Spleen (tissue), 11 donors: ENCODE measurements at regions not wholly inside any gene's neighbourhood (a gene's known extent, or its start where the extent isn't known, plus 50 kb on each side); places are given as distances from the start of the nearest gene placed in this dataset.

ENCODE experiments used
- DNase-seq: peaks from one replicate; pipeline ENCODE4 v3.0.0-alpha.2; 2020
- H3K27ac ChIP-seq, 8 donors: fragments of 200-600 bp; sonication (generic) in 7 of 8; 1 replicate in 4 of 8; 2 replicates in 4 of 8; pipeline versions ENCODE4 v1.5.0 to v1.8.0; 2016 to 2021; ENCODE audit warnings: inconsistent platforms in 4 of 8, mild to moderate bottlenecking in 4 of 8, moderate library complexity in 1 of 8
- H3K27me3 ChIP-seq, 7 donors: fragments of 200-600 bp; sonication (generic) in 6 of 7; replicated peaks in 1 of 7; 1 replicate in 4 of 7; 2 replicates in 3 of 7; pipeline versions ENCODE4 v1.5.0 to v1.8.0; 2016 to 2021; ENCODE audit warnings: inconsistent platforms in 3 of 7, mild to moderate bottlenecking in 1 of 7
- H3K36me3 ChIP-seq, 6 donors: fragments of 200-600 bp; sonication (generic) in 5 of 6; 1 replicate in 4 of 6; 2 replicates in 2 of 6; pipeline versions ENCODE4 v1.5.0 to v1.8.0; 2016 to 2021; ENCODE audit warnings: inconsistent platforms in 2 of 6
- H3K4me1 ChIP-seq, 6 donors: fragments of 200-600 bp; sonication (generic) in 5 of 6; 1 replicate in 3 of 6; 2 replicates in 3 of 6; pipeline versions ENCODE4 v1.5.0 to v1.8.0; 2016 to 2021; ENCODE audit warnings: inconsistent platforms in 3 of 6
- H3K4me3 ChIP-seq, 8 donors: fragments of 200-600 bp; sonication (generic) in 7 of 8; 1 replicate in 4 of 8; 2 replicates in 4 of 8; pipeline versions ENCODE4 v1.5.0 to v1.8.0; 2016 to 2021; ENCODE audit warnings: inconsistent platforms in 4 of 8, mild to moderate bottlenecking in 4 of 8, moderate library complexity in 2 of 8
- H3K9me3 ChIP-seq, 8 donors: fragments of 200-600 bp; sonication (generic) in 7 of 8; 1 replicate in 4 of 8; 2 replicates in 4 of 8; pipeline versions ENCODE4 v1.5.0 to v1.8.0; 2016 to 2021; ENCODE audit warnings: inconsistent platforms in 4 of 8
- POLR2A ChIP-seq, 3 donors: fragments of 450-650 bp; IDR thresholded peaks; one replicate each; pipeline ENCODE4 v1.5.1; 2017; ENCODE audit warnings: antibody characterized with exemption in 3 of 3, mild to moderate bottlenecking in 1 of 3
- POLR2AphosphoS5 ChIP-seq, 3 donors: sonication (generic); formaldehyde crosslinking; IDR thresholded peaks; one replicate each; pipeline ENCODE4 v1.5.1; 2017; ENCODE audit warnings: antibody characterized with exemption in 3 of 3
- WGBS, 5 donors: extraction: QIAGEN DNeasy Blood & Tissue Kit in 3 of 5; methylation state at CpG; one replicate each; pipeline versions ENCODE4 v1.1.5 to v1.1.7; 2013 to 2018; 5-methylcytosine and 5-hydroxymethylcytosine counted together
- intact Hi-C: fragments of 100-400 bp; cut with DNase I; formaldehyde crosslinking; loops from one replicate; pipeline ENCODE4 v1.15.0; 2023; ENCODE audit warnings: low total_unique reads
- TF ChIP-seq, protein P1 (sequence below), 11 experiments: fragments of 200-600 bp in 7 of 11; fragments of 450-650 bp in 4 of 11; sonication (generic) in 4 of 11; IDR thresholded peaks in 8 of 11; conservative IDR thresholded peaks in 3 of 11; 1 replicate in 7 of 11; 2 replicates in 4 of 11; pipeline versions ENCODE4 v1.4.0 to v1.8.0; 2016 to 2021; ENCODE audit warnings: antibody characterized with exemption in 11 of 11, inconsistent platforms in 4 of 11, mild to moderate bottlenecking in 1 of 11
- donor health status: healthy with polysubstance abuse.
- donor health status: DM: no; HTN: no; CAD: no; lungs with moderate emphysema.
- donor health status: DM: no; HTN: no; CAD: no.
- donor health status: Bipolar disorder and iron deficiency.
- donor health status: healthy.
- donor health status: DM: no; HTN: no; CAD: no.
- donor health status: DM: yes; HTN: yes; CAD: no.

DNA sequence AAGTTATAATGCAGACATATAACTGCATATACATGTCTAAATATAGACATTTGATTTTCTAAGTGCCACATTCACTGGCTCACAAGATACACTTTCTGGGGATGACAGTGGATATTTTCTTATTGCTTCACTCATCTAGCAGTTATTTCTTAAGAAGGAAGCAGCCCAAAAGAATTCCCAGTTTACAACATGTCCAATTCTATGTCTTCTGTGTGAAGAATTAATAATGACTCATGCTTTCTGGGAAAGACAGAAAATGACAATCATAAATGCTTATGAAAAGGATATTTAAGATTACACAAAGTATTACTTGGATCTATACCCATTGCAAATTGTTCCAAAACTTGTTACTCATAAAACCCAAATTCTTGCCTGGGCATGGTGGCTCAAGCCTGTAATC is 543.4 kb downstream of the SUCLA2 start:
- TF ChIP-seq POLR2AphosphoS5 (IDR thresholded peaks at IDR 0.05), result no peak
- TF ChIP-seq, protein P1, sequence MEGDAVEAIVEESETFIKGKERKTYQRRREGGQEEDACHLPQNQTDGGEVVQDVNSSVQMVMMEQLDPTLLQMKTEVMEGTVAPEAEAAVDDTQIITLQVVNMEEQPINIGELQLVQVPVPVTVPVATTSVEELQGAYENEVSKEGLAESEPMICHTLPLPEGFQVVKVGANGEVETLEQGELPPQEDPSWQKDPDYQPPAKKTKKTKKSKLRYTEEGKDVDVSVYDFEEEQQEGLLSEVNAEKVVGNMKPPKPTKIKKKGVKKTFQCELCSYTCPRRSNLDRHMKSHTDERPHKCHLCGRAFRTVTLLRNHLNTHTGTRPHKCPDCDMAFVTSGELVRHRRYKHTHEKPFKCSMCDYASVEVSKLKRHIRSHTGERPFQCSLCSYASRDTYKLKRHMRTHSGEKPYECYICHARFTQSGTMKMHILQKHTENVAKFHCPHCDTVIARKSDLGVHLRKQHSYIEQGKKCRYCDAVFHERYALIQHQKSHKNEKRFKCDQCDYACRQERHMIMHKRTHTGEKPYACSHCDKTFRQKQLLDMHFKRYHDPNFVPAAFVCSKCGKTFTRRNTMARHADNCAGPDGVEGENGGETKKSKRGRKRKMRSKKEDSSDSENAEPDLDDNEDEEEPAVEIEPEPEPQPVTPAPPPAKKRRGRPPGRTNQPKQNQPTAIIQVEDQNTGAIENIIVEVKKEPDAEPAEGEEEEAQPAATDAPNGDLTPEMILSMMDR (IDR thresholded peaks at IDR 0.05 in 8 of 11, conservative IDR thresholded peaks at IDR 0.05 in 3 of 11), result no peak
- no peak for TF ChIP-seq POLR2A (IDR thresholded peaks at IDR 0.05)
- Histone ChIP-seq H3K4me1 (no peaks in the 10 kb centered on the region), H3K9me3 (no peaks in the 10 kb centered on the region), H3K27ac (no peak overlapping the region), H3K27me3 (no peaks in the 10 kb centered on the region), H3K4me3 (no peak overlapping the region), H3K36me3 (no peaks in the 10 kb centered on the region)
- DNase-seq, result no peak
- intact Hi-C loops, result no loop called here

DNA sequence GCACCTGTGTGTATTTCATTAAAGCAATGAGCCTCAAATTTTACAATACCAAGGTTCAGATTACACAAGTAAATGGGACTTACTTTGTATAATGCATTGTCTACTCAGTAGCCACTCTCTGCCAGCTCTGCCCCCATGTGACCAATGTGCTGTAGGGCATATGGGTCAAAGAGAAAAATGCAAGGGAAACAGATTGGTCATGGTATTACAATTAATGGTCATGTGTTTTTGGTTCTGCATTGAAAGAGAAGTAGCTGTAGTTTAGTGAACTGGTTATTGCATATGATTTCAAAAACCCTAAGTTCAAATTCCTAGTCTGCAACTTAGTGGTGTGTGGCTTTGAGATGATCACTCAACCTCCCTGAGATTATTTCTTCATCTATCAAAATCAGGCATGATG is 545.4 kb downstream of the SUCLA2 start:
- H3K27me3 ChIP-seq, result no peaks in the 10 kb centered on the region
- DNase-seq, result no peak
- H3K27ac ChIP-seq, result no peak overlapping the region
- intact Hi-C loops, result no loop called here
- no peaks in the 10 kb centered on the region for H3K36me3 ChIP-seq
- no peaks in the 10 kb centered on the region for H3K4me1 ChIP-seq
- no peaks in the 10 kb centered on the region for H3K9me3 ChIP-seq
- H3K4me3 ChIP-seq, result no peak overlapping the region
- TF ChIP-seq POLR2A (IDR thresholded peaks at IDR 0.05) (no peak), POLR2AphosphoS5 (IDR thresholded peaks at IDR 0.05) (no peak)
- TF ChIP-seq, protein P1 (IDR thresholded peaks at IDR 0.05 in 8 of 11, conservative IDR thresholded peaks at IDR 0.05 in 3 of 11), result no peak

- no peak overlapping the region for H3K4me3 ChIP-seq
- no peaks in the 10 kb centered on the region for H3K4me1 ChIP-seq
- H3K27me3 ChIP-seq, result no peaks in the 10 kb centered on the region
- no peak for TF ChIP-seq POLR2A (IDR thresholded peaks at IDR 0.05)
- no peak for TF ChIP-seq POLR2AphosphoS5 (IDR thresholded peaks at IDR 0.05)
- TF ChIP-seq, protein P1 (IDR thresholded peaks at IDR 0.05 in 8 of 11, conservative IDR thresholded peaks at IDR 0.05 in 3 of 11), result no peak
- H3K27ac ChIP-seq, result no peak overlapping the region
- H3K9me3 ChIP-seq, result no peaks in the 10 kb centered on the region
- intact Hi-C loops, result no loop called here
- H3K36me3 ChIP-seq, result no peaks in the 10 kb centered on the region
- no peak for DNase-seq
- 59 to 83% (median 69%) methylated on average over 3 of the region's 3 CpGs for WGBS, 5 donors
Measured at GRCh38 chr13:47454986-47455385, 546.1 kb downstream of the SUCLA2 start.

- no peaks in the 10 kb centered on the region for H3K4me1 ChIP-seq
- 62 to 84% (median 69%) methylated on average over 2 of the region's 2 CpGs for WGBS, 5 donors
- intact Hi-C loops, result no loop called here
- no peaks in the 10 kb centered on the region for H3K36me3 ChIP-seq
- H3K4me3 ChIP-seq, result no peak overlapping the region
- TF ChIP-seq POLR2A (IDR thresholded peaks at IDR 0.05) (no peak), POLR2AphosphoS5 (IDR thresholded peaks at IDR 0.05) (no peak)
- TF ChIP-seq, protein P1 (IDR thresholded peaks at IDR 0.05 in 8 of 11, conservative IDR thresholded peaks at IDR 0.05 in 3 of 11), result no peak
- no peaks in the 10 kb centered on the region for H3K27me3 ChIP-seq
- H3K9me3 ChIP-seq, result peaks cover 0 to 14% (median 6%) of the 10 kb centered on the region in 8 donors
- no peak for DNase-seq
- no peak overlapping the region for H3K27ac ChIP-seq
Measured at GRCh38 chr13:47437406-47437805, 540.6 kb upstream of the HTR2A start.
